ENCODE measurements at regions not wholly inside any gene's neighbourhood (a gene's known extent, or its start where the extent isn't known, plus 50 kb on each side); places are given as distances from the start of the nearest gene placed in this dataset.
A peak's percentile ranks its signal among the peaks of the same experiment; 100 is the strongest.

GRCh38 chr3:24830230-24831152 is 335.8 kb upstream of the THRB start:
- no peak for TF ChIP-seq CTCF (IDR thresholded peaks at IDR 0.05; ENCODE audit: low read depth, low read length, missing control alignments)
- DNase-seq (ENCODE audit: low read depth), result no peak
- in situ Hi-C loops (cut with HindIII; ENCODE audit: low sequenced_read_pairs), result no loop called here
- H3K4me3 ChIP-seq (ENCODE audit: low read depth, low read length), result peak overlapping the region; percentile 47

GRCh38 chr3:24831221-24831620 is 336.6 kb upstream of the THRB start:
- H3K4me3 ChIP-seq (ENCODE audit: low read depth, low read length), result no peak overlapping the region

GRCh38 chr3:24832891-24833290 is 338.2 kb upstream of the THRB start:
- no peak overlapping the region for H3K4me3 ChIP-seq (ENCODE audit: low read depth, low read length)
- TF ChIP-seq CTCF (IDR thresholded peaks at IDR 0.05; ENCODE audit: low read depth, low read length, missing control alignments), result no peak
- in situ Hi-C loops (cut with HindIII; ENCODE audit: low sequenced_read_pairs), result no loop called here
- no peak for DNase-seq (ENCODE audit: low read depth)

More at GRCh38 chr3:24831221-24831620, 336.6 kb upstream of the THRB start:
- no peak for TF ChIP-seq CTCF (IDR thresholded peaks at IDR 0.05; ENCODE audit: low read depth, low read length, missing control alignments)
- in situ Hi-C loops (cut with HindIII; ENCODE audit: low sequenced_read_pairs), result no loop called here
- no peak for DNase-seq (ENCODE audit: low read depth)

GRCh38 chr3:24834442-24834841 is 339.8 kb upstream of the THRB start:
- no peak for TF ChIP-seq CTCF (IDR thresholded peaks at IDR 0.05; ENCODE audit: low read depth, low read length, missing control alignments)
- no peak overlapping the region for H3K4me3 ChIP-seq (ENCODE audit: low read depth, low read length)
- in situ Hi-C loops (cut with HindIII; ENCODE audit: low sequenced_read_pairs), result no loop called here
- DNase-seq (ENCODE audit: low read depth), result no peak

GRCh38 chr3:24835510-24835909 is 340.9 kb upstream of the THRB start:
- in situ Hi-C loops (cut with HindIII; ENCODE audit: low sequenced_read_pairs), result no loop called here
- no peak overlapping the region for H3K4me3 ChIP-seq (ENCODE audit: low read depth, low read length)
- DNase-seq (ENCODE audit: low read depth), result no peak

GRCh38 chr3:24837601-24838000 is 343.0 kb upstream of the THRB start:
- in situ Hi-C loops (cut with HindIII; ENCODE audit: low sequenced_read_pairs), result no loop called here
- no peak overlapping the region for H3K4me3 ChIP-seq (ENCODE audit: low read depth, low read length)
- TF ChIP-seq CTCF (IDR thresholded peaks at IDR 0.05; ENCODE audit: low read depth, low read length, missing control alignments), result no peak
- no peak for DNase-seq (ENCODE audit: low read depth)

More at GRCh38 chr3:24835510-24835909, 340.9 kb upstream of the THRB start:
- no peak for TF ChIP-seq CTCF (IDR thresholded peaks at IDR 0.05; ENCODE audit: low read depth, low read length, missing control alignments)

Measured in astrocyte of the cerebellum (primary cell).